ENCODE measurements at regions not wholly inside any gene's neighbourhood (a gene's known extent, or its start where the extent isn't known, plus 50 kb on each side); places are given as distances from the start of the nearest gene placed in this dataset.
A peak's percentile ranks its signal among the peaks of the same experiment; 100 is the strongest.
"Not testable (repeated sequence)": the region's sequence is repeated elsewhere in the genome, so short reads cannot be mapped to it uniquely, and the experiment has no call there.

DNA sequence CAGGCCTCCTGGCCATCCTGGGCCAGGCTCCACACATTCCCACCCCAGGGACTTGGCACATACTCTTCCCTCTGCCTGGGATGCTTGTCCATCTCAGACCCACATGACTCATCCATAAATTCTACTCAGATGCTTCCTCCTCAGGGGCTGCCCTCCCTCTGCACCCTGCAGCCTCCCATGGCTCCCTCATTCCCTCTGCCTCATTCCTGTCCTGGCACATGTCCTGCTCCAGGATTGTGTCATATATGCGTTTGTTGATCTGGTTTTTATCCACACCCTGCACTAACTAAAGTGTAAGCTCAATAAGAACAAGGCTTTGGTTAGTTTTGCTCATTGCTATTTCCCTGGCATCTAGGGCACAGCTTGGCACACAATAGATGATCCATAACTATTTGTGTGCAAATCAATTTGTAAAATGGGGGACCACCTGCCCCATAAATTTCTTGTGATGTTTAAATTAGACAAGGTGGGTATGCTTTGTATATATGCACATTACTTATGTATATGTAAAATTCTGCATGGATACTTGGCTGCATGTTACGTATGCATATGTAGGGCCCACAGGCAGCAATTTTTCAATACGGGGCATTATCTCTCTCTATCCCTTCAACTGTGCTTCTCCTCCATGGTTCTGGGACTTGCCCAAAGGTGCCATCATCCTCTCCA lies 191.4 kb downstream of the PTPRU start:
- no peak for DNase-seq

DNA sequence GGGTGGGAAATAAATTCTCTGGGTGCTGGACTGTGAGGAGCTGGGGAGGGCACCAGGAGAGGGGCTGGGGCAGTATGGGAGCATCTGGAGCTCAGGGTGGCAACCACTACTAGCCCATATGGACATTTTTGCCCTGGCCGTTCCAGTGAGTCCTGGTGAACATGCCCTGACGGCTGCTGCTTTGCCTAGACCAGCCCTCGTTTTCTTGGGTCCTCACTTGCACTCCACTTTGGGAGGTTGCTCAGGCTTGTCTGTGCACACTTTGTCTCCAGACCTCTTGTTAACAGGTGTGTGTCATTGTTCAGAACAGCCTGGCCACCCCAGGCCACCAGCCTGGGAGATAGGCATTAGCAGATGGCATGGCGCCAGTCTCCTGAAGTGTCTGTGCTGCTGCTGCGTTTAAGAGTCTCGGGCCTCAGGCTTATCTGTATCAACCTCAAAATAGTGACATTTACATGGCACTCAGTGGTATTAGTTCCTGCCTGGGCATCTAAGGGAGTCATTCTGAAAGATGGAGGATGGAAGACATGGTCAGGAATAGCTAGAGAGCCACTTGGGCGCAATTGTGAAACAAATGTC lies 190.5 kb downstream of the PTPRU start:
- DNase-seq, result peak; percentile 45 to 95 (median 79)

GRCh38 chr1:29425631-29426030 lies 189.3 kb downstream of the PTPRU start:
- no peak for DNase-seq

DNA sequence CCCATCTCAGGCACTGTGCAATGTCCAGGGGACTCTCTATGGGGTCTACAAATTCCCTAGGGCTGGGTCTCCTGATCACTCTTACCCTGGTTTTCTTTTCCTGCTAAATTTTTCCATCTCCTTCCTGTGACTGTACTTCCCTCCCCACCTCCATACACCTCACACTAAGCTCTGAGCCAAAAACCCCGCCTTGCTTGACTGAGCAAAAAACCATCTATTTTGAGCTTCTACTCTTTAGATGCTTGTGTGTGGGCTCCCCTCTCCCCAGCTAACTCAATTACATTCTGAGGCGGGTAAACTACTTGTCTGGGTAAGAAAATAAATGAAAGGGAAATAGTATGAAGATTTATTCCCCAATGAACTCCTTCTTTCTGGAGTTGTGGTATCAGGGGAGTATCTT lies 187.9 kb downstream of the PTPRU start:
- DNase-seq, result no peak

- no peak for DNase-seq
Observed at GRCh38 chr1:29420202-29420601, 183.9 kb downstream of the PTPRU start.

DNA sequence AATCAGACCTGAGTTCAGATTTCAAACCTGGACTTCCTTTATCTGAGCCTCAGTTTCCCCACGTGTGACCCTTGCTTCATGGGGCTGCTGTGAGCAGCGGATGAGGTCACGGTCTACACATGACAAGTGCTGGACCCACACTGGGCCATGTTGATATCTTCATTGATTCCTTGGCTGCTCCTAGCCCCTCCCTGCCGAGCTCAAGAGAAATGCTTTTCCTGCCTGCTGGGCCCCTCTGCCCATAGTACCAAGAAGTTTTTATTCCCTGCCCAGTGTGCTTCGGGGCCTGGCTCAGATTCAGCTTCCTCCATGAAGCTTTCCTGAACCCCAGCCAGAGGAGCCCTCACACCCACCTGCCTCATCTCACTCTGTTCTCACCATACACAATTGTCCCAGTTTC lies 181.6 kb downstream of the PTPRU start:
- DNase-seq, result no peak

GRCh38 chr1:29417147-29417858 lies 181.0 kb downstream of the PTPRU start:
- no peak for DNase-seq

GRCh38 chr1:29416267-29417146 lies 180.2 kb downstream of the PTPRU start:
- DNase-seq, result no peak

DNA sequence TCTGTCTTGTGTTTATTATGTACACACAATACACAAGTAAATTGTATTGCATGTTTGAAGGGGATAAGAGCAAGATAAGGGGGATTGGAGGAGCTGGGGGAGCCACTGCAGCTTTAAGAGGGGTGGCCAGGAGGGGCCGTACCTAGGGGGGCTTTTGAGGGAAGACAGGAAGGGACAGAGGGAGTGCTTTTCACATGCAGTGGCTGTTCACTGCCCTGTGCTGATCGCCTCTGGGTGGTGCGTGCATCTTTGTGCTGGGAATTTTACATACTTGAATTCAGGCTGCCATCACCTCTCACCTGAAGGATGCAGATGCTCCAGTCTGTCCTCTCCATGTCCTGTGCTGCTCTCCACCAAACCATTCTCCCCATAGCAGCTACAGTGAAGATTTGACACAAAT lies 179.5 kb downstream of the PTPRU start:
- DNase-seq, result no peak

DNA sequence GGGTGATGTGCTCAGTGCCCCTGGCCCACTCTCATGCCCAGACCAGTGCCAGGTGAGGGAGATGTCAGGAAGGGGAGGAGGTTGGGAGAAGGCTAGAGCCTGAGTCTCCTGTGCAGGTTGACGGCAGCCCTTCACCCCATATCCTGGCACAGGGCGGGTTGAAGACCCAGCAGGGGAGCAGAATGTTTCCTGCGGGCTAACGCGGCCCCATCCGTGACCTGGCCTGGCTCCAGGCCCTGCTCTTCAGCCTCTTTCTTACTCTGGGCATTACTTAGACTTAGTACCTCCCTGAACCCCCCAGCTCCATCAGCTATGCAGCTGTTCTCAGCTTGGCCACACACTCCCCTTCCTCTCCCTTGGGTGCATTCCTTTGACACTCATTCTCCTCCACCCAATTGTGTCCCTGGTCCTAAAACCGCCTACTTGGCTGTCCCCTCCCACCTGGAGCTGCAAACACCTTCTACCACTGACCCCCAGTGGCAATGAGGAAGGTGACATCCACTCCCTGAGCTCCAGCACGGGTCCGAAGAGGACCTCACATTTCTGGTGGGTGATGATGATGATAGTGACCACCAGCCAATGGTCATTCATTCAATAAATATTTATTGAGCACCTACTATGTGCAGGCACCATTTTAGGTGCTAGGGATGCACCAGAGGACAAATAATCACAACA lies 179.0 kb downstream of the PTPRU start:
- DNase-seq, result peak; percentile 14 to 43 (median 39)

- DNase-seq, result no peak
Observed at GRCh38 chr1:29414086-29414485, 177.8 kb downstream of the PTPRU start.

- DNase-seq, result no peak
Observed at GRCh38 chr1:29413661-29414060, 177.3 kb downstream of the PTPRU start.

- no peak for DNase-seq
Observed at GRCh38 chr1:29412591-29412990, 176.3 kb downstream of the PTPRU start.

DNA sequence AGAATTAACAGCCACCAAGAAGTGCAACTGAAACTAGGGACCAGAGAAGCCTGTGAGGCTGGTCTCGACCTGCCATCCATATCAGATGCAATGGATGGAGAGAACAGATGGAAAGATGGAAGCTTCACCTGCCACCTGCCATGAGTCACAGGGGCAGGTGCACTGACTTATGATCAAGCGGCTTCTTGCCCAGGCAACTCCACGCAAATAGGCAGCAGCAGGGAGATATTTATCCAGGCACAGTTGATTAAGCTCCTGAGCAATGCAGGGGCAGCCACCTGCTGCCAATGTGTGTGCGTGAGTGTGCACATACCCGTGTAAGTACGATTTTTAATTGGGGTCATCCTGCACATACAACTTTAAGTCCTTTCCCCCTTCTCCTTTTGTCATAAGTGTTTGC lies 174.2 kb downstream of the PTPRU start:
- peak; percentile 75 to 95 (median 85) for DNase-seq

GRCh38 chr1:29409616-29410015 lies 173.3 kb downstream of the PTPRU start:
- DNase-seq, result no peak

GRCh38 chr1:29408831-29409605 lies 172.7 kb downstream of the PTPRU start:
- no peak for DNase-seq

GRCh38 chr1:29406814-29407213 lies 170.5 kb downstream of the PTPRU start:
- no peak for DNase-seq

- not testable (repeated sequence) for DNase-seq
Observed at GRCh38 chr1:29400203-29400602, 163.9 kb downstream of the PTPRU start.

DNA sequence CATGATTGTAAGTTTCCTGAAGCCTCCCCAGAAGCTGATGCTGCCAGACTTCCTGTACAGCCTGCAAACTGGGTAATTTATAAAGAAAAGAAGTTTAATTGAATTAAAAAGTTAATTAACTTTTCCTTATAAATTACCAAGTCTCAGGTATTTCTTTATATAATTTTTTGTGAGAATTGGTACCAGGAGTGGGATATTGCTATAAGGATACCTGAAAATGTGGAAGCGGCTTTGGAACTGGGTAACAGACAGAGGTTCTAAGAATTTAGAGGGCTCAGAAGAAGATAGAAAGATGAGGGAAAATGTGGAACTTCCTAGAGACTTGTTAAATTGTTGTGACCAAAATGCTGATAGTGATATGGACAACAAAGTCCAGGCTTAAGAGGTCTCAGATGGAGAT lies 163.1 kb downstream of the PTPRU start:
- DNase-seq, result no peak

GRCh38 chr1:29398431-29398830 lies 162.1 kb downstream of the PTPRU start:
- DNase-seq, result no peak

DNA sequence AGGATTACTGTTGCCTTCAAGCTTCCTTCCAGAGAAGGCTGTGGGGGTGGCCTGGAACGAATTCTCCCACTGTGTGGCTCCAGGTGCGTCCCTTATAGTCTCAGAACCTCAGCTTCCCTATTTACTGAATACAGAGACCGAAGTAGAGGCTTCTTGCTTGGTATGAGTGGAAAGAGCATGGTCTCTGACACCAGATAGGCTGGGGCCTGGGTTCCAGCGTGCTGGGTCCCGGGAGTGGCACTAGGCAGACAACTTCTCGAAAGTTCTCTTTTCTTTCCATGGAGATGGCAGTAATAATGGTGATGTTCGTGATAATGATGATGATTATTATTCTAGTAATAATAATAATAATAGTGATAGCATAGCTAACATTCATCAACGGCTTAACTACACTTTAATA lies 161.7 kb downstream of the PTPRU start:
- DNase-seq, result no peak

- DNase-seq, result no peak
Observed at GRCh38 chr1:29397256-29397590, 160.9 kb downstream of the PTPRU start.

All from NCI-H1417 (cell line).